SK-N-SH treated with all-trans-retinoic acid at 6 μM for 48 hours (cell line): ENCODE measurements at regions not wholly inside any gene's neighbourhood (a gene's known extent, or its start where the extent isn't known, plus 50 kb on each side); places are given as distances from the start of the nearest gene placed in this dataset.

Experiments used
- CREB5 ChIP-seq: fragments of 250-450 bp; sonication (Bioruptor Pico); IDR thresholded peaks from 2 replicates; pipeline ENCODE4 v1.5.1; 2020; ENCODE audit warnings: low read depth, mild to moderate bottlenecking, moderate library complexity
- ESRRG ChIP-seq: fragments of 250-450 bp; sonication (Bioruptor Pico); IDR thresholded peaks from 2 replicates; pipeline ENCODE4 v1.6.1; 2021; ENCODE audit warnings: mild to moderate bottlenecking
- GLIS3 ChIP-seq: fragments of 250-450 bp; sonication (Bioruptor Pico); IDR thresholded peaks from 2 replicates; pipeline ENCODE4 v1.5.0; 2020; ENCODE audit warnings: mild to moderate bottlenecking, moderate library complexity
- ISL1 ChIP-seq: fragments of 250-450 bp; sonication (Bioruptor Pico); IDR thresholded peaks from 2 replicates; pipeline ENCODE4 v2.1.2; 2022; ENCODE audit warnings: mild to moderate bottlenecking, moderate library complexity
- PATZ1 ChIP-seq: fragments of 250-450 bp; sonication (Bioruptor Pico); IDR thresholded peaks from 2 replicates; pipeline ENCODE4 v1.8.0; 2020; ENCODE audit warnings: mild to moderate bottlenecking, moderate library complexity, borderline replicate concordance
- RARB ChIP-seq: fragments of 250-450 bp; sonication (Bioruptor Pico); IDR thresholded peaks from 2 replicates; pipeline ENCODE4 v1.8.0; 2021; ENCODE audit warnings: mild to moderate bottlenecking, moderate library complexity
- TCF4 ChIP-seq: fragments of 250-450 bp; sonication (Bioruptor Pico); IDR thresholded peaks from 2 replicates; pipeline ENCODE4 v1.8.0; 2021; ENCODE audit warnings: mild to moderate bottlenecking, moderate library complexity, borderline replicate concordance
- TOX ChIP-seq: fragments of 250-450 bp; sonication (Bioruptor Pico); IDR thresholded peaks from 2 replicates; pipeline ENCODE4 v1.8.0; 2021; ENCODE audit warnings: mild to moderate bottlenecking, moderate library complexity, borderline replicate concordance
- TSHZ2 ChIP-seq: fragments of 250-450 bp; sonication (Bioruptor Pico); IDR thresholded peaks from 2 replicates; pipeline ENCODE4 v1.5.0; 2020; ENCODE audit warnings: mild to moderate bottlenecking, moderate library complexity
- ZFP30 ChIP-seq: fragments of 450-650 bp; formaldehyde crosslinking; IDR thresholded peaks from 2 replicates; pipeline ENCODE4 v1.5.0; 2022; ENCODE audit warnings: mild to moderate bottlenecking, moderate library complexity
- ZNF565 ChIP-seq: fragments of 450-650 bp; formaldehyde crosslinking; conservative IDR thresholded peaks from 2 replicates; pipeline ENCODE4 v1.5.0; 2020; ENCODE audit warnings: low read depth, mild to moderate bottlenecking, moderate library complexity
- TF ChIP-seq, protein P1 (sequence below): fragments of 250-450 bp; sonication (Bioruptor Pico); IDR thresholded peaks from 2 replicates; pipeline ENCODE4 v1.8.0; 2021; ENCODE audit warnings: low read depth, mild to moderate bottlenecking, moderate library complexity, borderline replicate concordance

GRCh38 chrX:40266490-40267333 is 169.0 kb upstream of the BCOR start:
- TF ChIP-seq, protein P1, sequence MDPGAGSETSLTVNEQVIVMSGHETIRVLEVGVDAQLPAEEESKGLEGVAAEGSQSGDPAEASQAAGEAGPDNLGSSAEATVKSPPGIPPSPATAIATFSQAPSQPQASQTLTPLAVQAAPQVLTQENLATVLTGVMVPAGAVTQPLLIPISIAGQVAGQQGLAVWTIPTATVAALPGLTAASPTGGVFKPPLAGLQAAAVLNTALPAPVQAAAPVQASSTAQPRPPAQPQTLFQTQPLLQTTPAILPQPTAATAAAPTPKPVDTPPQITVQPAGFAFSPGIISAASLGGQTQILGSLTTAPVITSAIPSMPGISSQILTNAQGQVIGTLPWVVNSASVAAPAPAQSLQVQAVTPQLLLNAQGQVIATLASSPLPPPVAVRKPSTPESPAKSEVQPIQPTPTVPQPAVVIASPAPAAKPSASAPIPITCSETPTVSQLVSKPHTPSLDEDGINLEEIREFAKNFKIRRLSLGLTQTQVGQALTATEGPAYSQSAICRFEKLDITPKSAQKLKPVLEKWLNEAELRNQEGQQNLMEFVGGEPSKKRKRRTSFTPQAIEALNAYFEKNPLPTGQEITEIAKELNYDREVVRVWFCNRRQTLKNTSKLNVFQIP: no peak
- TF ChIP-seq CREB5 (CRISPR knock-in tag) (no peak), RARB (CRISPR knock-in tag) (no peak), TCF4 (CRISPR knock-in tag) (no peak), ZNF565 (no peak), TSHZ2 (CRISPR knock-in tag) (no peak), ZFP30 (CRISPR knock-in tag) (no peak), TOX (CRISPR knock-in tag) (no peak), PATZ1 (CRISPR knock-in tag) (no peak), ISL1 (CRISPR knock-in tag) (no peak), GLIS3 (CRISPR knock-in tag) (no peak), ESRRG (CRISPR knock-in tag) (no peak)
